ENCODE measurements at regions not wholly inside any gene's neighbourhood (a gene's known extent, or its start where the extent isn't known, plus 50 kb on each side); places are given as distances from the start of the nearest gene placed in this dataset.
"Not testable (repeated sequence)": the region's sequence is repeated elsewhere in the genome, so short reads cannot be mapped to it uniquely, and the experiment has no call there.

DNA sequence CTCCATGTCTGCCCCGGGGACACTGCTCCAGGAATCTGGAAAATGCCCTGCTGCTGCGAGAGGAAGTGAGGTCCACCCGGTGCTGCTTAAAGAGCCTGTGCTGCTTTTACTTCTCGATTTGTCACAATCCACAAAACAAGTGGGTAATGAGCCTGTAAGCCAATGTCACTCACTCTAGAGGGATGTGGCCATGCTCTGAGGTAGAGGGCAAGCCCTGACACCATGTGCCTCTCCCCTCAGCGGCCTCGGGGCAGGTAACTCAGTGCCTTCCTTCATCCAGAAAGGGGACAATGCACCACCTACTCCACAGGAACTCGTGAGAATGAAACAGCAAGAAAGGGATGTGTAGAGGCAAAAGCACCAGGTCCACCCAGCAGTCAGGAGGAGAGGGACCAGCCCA lies 106.2 kb downstream of the TUBA3C start:
- no peaks in the 10 kb centered on the region for H3F3A ChIP-seq (ENCODE audit: insufficient read depth, low read length)
- TF ChIP-seq EZH2 (optimal IDR thresholded peaks at IDR 0.05; ENCODE audit: low read depth, low read length) (no peak), EZH2phosphoT487 (IDR thresholded peaks at IDR 0.05; ENCODE audit: low read length) (no peak)
- TF ChIP-seq, protein P1, sequence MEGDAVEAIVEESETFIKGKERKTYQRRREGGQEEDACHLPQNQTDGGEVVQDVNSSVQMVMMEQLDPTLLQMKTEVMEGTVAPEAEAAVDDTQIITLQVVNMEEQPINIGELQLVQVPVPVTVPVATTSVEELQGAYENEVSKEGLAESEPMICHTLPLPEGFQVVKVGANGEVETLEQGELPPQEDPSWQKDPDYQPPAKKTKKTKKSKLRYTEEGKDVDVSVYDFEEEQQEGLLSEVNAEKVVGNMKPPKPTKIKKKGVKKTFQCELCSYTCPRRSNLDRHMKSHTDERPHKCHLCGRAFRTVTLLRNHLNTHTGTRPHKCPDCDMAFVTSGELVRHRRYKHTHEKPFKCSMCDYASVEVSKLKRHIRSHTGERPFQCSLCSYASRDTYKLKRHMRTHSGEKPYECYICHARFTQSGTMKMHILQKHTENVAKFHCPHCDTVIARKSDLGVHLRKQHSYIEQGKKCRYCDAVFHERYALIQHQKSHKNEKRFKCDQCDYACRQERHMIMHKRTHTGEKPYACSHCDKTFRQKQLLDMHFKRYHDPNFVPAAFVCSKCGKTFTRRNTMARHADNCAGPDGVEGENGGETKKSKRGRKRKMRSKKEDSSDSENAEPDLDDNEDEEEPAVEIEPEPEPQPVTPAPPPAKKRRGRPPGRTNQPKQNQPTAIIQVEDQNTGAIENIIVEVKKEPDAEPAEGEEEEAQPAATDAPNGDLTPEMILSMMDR (IDR thresholded peaks at IDR 0.05; ENCODE audit: low read length): no peak
- no peaks in the 10 kb centered on the region for H4K20me1 ChIP-seq (ENCODE audit: insufficient read depth, low read length)
- no peaks in the 10 kb centered on the region for H3K9me3 ChIP-seq (replicated peaks; ENCODE audit: insufficient read depth, low read length)
- H3K4me3 ChIP-seq (ENCODE audit: low read length): no peak overlapping the region
- no peaks in the 10 kb centered on the region for H3K9me2 ChIP-seq (replicated peaks; ENCODE audit: insufficient read depth, low read length)
- DNase-seq: no peak
- no peaks in the 10 kb centered on the region for H3K27me3 ChIP-seq (replicated peaks; ENCODE audit: insufficient read depth, low read length)
- H3K9ac ChIP-seq (ENCODE audit: low read length): no peak overlapping the region
- no peak overlapping the region for H2AFZ ChIP-seq (ENCODE audit: low read length)
- H3K4me2 ChIP-seq (ENCODE audit: low read depth, low read length): no peak overlapping the region
- H3K4me1 ChIP-seq (ENCODE audit: low read length): no peaks in the 10 kb centered on the region
- H3K36me3 ChIP-seq (replicated peaks; ENCODE audit: insufficient read depth, low read length): no peaks in the 10 kb centered on the region
- no peak overlapping the region for H3K27ac ChIP-seq (ENCODE audit: low read length)
- H3K79me2 ChIP-seq (ENCODE audit: low read length): no peaks in the 10 kb centered on the region

DNA sequence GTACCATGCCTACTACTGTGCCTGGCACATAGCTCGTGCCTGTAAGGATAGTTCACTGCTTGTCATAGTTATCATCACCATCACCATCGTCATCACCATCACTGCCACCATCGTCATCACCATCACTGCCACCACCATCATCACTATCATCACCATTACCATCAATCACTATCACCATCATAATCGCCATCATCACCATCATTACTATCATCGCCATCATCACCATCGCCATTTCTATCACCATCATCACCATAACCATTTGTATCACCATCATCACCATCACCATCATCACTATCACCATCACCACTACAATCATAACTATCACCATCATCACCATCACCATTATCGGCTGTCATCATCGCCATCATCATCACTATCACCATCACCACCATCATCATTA lies 107.1 kb downstream of the TUBA3C start:
- no peak for DNase-seq
- Histone ChIP-seq H3K9me3 (replicated peaks; ENCODE audit: insufficient read depth, low read length) (no peaks in the 10 kb centered on the region), H3K36me3 (replicated peaks; ENCODE audit: insufficient read depth, low read length) (no peaks in the 10 kb centered on the region), H4K20me1 (ENCODE audit: insufficient read depth, low read length) (no peaks in the 10 kb centered on the region), H3F3A (ENCODE audit: insufficient read depth, low read length) (no peaks in the 10 kb centered on the region), H3K27ac (ENCODE audit: low read length) (no peak overlapping the region), H3K4me1 (ENCODE audit: low read length) (no peaks in the 10 kb centered on the region), H3K4me2 (ENCODE audit: low read depth, low read length) (no peak overlapping the region), H3K4me3 (ENCODE audit: low read length) (no peak overlapping the region), H3K9me2 (replicated peaks; ENCODE audit: insufficient read depth, low read length) (no peaks in the 10 kb centered on the region), H3K27me3 (replicated peaks; ENCODE audit: insufficient read depth, low read length) (no peaks in the 10 kb centered on the region), H2AFZ (ENCODE audit: low read length) (no peak overlapping the region), H3K9ac (ENCODE audit: low read length) (no peak overlapping the region), H3K79me2 (ENCODE audit: low read length) (no peaks in the 10 kb centered on the region)
- TF ChIP-seq EZH2 (optimal IDR thresholded peaks at IDR 0.05; ENCODE audit: low read depth, low read length) (no peak), EZH2phosphoT487 (IDR thresholded peaks at IDR 0.05; ENCODE audit: low read length) (no peak)
- TF ChIP-seq, protein P1 (IDR thresholded peaks at IDR 0.05; ENCODE audit: low read length): no peak

- not testable (repeated sequence) for H3K4me3 ChIP-seq (ENCODE audit: low read length); H3K4me1 ChIP-seq (ENCODE audit: low read length); H3F3A ChIP-seq (ENCODE audit: insufficient read depth, low read length); H3K9me3 ChIP-seq (replicated peaks; ENCODE audit: insufficient read depth, low read length); H3K9me2 ChIP-seq (replicated peaks; ENCODE audit: insufficient read depth, low read length); H3K79me2 ChIP-seq (ENCODE audit: low read length); H3K27ac ChIP-seq (ENCODE audit: low read length); H3K4me2 ChIP-seq (ENCODE audit: low read depth, low read length); DNase-seq; H4K20me1 ChIP-seq (ENCODE audit: insufficient read depth, low read length); H3K9ac ChIP-seq (ENCODE audit: low read length); H2AFZ ChIP-seq (ENCODE audit: low read length); H3K36me3 ChIP-seq (replicated peaks; ENCODE audit: insufficient read depth, low read length); H3K27me3 ChIP-seq (replicated peaks; ENCODE audit: insufficient read depth, low read length)
Observed at GRCh38 chr13:19074106-19074505, 107.5 kb downstream of the TUBA3C start.

DNA sequence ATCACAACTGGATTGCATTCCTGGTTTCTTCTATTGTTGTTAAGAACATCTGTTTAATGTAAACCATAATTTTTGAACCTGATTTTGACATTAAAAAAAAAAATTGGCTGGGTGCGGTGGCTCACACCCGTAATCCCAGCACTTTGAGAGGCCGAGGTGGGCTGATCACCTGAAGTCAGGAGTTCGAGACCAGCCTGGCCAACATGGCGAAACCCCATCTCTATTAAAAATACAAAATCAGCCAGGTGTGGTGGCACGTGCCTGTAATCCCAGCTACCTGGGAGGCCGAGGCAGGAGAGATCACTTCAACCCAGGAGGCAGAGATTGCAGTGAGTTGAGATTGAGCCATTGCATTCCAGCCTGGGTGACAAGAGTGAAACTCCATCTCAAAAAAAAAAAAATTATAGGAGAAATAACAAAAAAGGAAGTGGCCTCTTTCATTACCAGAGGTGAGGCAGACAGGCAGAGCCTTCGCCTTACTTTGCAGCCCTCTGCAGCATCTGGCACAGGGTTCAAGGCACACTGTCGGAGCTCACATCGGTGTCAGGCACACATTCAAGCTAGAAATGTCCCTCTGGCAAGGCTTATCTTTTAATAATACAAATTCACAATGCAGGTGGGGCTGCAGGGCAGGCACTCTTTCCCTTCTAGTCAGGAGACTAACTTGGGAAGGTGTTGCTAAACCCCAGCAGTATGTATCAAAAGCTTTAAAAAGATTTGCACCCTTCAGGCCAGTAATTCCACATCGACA lies 108.5 kb downstream of the TUBA3C start:
- not testable (repeated sequence) for H2AFZ ChIP-seq (ENCODE audit: low read length); H4K20me1 ChIP-seq (ENCODE audit: insufficient read depth, low read length); H3K27ac ChIP-seq (ENCODE audit: low read length); H3F3A ChIP-seq (ENCODE audit: insufficient read depth, low read length); H3K4me3 ChIP-seq (ENCODE audit: low read length); H3K79me2 ChIP-seq (ENCODE audit: low read length); H3K9me3 ChIP-seq (replicated peaks; ENCODE audit: insufficient read depth, low read length); H3K27me3 ChIP-seq (replicated peaks; ENCODE audit: insufficient read depth, low read length); H3K36me3 ChIP-seq (replicated peaks; ENCODE audit: insufficient read depth, low read length); H3K9ac ChIP-seq (ENCODE audit: low read length); H3K4me2 ChIP-seq (ENCODE audit: low read depth, low read length); DNase-seq; H3K4me1 ChIP-seq (ENCODE audit: low read length); H3K9me2 ChIP-seq (replicated peaks; ENCODE audit: insufficient read depth, low read length)

Data from MM.1S (cell line).